ENCODE measurements at regions not wholly inside any gene's neighbourhood (a gene's known extent, or its start where the extent isn't known, plus 50 kb on each side); places are given as distances from the start of the nearest gene placed in this dataset.

DNA sequence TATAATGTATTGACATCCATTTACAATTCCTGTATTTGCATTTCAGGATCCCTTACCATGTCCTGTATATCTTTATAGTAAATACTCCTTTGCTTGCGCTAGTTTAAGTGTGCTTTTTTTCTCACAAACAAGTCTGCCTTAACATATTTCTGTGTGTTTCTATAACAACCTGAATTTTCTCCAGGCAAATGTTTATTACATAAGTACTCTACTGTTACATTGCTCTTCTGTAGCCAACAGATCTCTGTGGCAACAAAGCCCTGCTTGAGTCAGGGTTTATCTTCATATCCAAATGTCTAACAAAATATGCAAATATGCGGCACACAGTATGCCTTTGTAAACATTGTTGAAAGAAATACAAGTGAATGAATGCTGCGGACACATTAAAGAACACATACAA lies 625.5 kb downstream of the TLL1 start:
- DNase-seq (ENCODE audit: low read depth): peak; percentile 24
- H3K4me3 ChIP-seq (ENCODE audit: low read depth, low read length): no peak overlapping the region
- TF ChIP-seq, protein P1, sequence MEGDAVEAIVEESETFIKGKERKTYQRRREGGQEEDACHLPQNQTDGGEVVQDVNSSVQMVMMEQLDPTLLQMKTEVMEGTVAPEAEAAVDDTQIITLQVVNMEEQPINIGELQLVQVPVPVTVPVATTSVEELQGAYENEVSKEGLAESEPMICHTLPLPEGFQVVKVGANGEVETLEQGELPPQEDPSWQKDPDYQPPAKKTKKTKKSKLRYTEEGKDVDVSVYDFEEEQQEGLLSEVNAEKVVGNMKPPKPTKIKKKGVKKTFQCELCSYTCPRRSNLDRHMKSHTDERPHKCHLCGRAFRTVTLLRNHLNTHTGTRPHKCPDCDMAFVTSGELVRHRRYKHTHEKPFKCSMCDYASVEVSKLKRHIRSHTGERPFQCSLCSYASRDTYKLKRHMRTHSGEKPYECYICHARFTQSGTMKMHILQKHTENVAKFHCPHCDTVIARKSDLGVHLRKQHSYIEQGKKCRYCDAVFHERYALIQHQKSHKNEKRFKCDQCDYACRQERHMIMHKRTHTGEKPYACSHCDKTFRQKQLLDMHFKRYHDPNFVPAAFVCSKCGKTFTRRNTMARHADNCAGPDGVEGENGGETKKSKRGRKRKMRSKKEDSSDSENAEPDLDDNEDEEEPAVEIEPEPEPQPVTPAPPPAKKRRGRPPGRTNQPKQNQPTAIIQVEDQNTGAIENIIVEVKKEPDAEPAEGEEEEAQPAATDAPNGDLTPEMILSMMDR (IDR thresholded peaks at IDR 0.05; ENCODE audit: low read depth, low read length, missing control alignments): no peak
- in situ Hi-C loops (cut with HindIII; ENCODE audit: low sequenced_read_pairs): no loop called here

DNA sequence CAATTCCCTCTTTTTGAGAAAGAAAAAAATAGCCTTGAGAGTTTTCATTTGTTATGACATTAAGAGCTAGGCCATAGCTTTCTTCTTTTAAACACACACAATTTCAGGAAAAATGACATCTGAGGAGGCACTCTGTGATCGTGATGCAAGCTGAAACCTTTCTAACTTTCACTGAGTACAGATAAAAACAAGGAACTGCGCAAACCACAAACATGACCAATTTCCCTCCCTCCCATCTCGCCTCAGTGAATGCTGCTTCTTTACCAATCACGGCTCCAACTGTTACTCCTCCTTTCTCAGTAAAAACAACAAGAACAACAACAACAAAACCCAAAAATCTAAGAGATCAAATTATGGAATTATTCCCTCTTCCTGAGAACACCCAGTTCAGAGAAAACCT lies 626.8 kb downstream of the TLL1 start:
- H3K4me3 ChIP-seq (ENCODE audit: low read depth, low read length): no peak overlapping the region
- TF ChIP-seq, protein P1 (IDR thresholded peaks at IDR 0.05; ENCODE audit: low read depth, low read length, missing control alignments): no peak
- in situ Hi-C loops (cut with HindIII; ENCODE audit: low sequenced_read_pairs): no loop called here
- DNase-seq (ENCODE audit: low read depth): no peak

DNA sequence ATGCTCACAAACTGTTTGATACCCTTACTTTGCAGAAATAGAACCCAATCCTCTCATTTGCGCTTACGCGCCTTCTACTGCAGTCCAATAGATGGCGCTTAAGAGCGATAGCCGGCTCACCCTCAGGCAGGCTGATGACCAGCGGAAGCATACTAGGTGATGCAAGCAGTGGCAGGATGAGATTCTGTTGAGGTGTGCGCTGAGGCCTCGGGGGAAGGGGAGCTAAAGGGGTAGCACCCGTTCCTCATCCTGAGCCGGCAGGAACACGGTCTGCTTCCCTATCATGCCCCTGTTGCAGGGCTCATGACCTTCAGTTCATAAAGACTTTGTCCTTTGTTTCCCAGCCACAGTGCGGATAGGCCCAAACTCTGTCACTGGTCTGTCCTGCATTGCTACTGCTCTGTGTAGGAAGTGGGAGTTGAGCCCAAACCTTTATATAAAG lies 628.9 kb downstream of the TLL1 start:
- TF ChIP-seq, protein P1 (IDR thresholded peaks at IDR 0.05; ENCODE audit: low read depth, low read length, missing control alignments): no peak
- in situ Hi-C loops (cut with HindIII; ENCODE audit: low sequenced_read_pairs): no loop called here
- H3K4me3 ChIP-seq (ENCODE audit: low read depth, low read length): no peak overlapping the region
- no peak for DNase-seq (ENCODE audit: low read depth)

DNA sequence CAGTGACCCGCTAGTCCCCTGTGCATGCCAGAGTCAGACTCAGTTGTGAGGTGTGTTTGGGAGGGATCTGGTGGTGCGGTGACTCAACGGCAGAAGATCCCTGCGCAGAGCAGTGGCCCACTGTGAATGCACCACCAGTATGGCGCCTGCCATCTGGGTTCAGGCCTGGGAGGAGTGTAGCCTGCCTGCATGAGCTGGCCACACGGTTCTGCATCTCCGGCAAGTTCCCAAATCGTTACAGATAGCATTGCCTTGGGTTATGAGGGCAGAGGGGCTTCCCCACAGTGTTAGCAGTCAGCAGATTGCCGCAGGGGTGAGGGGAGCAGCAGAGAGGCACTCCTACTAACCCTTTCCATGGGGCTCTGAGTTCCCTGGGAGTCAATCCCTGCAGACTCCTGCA lies 629.6 kb downstream of the TLL1 start:
- in situ Hi-C loops (cut with HindIII; ENCODE audit: low sequenced_read_pairs): no loop called here
- no peak for DNase-seq (ENCODE audit: low read depth)
- TF ChIP-seq, protein P1 (IDR thresholded peaks at IDR 0.05; ENCODE audit: low read depth, low read length, missing control alignments): no peak
- no peak overlapping the region for H3K4me3 ChIP-seq (ENCODE audit: low read depth, low read length)

DNA sequence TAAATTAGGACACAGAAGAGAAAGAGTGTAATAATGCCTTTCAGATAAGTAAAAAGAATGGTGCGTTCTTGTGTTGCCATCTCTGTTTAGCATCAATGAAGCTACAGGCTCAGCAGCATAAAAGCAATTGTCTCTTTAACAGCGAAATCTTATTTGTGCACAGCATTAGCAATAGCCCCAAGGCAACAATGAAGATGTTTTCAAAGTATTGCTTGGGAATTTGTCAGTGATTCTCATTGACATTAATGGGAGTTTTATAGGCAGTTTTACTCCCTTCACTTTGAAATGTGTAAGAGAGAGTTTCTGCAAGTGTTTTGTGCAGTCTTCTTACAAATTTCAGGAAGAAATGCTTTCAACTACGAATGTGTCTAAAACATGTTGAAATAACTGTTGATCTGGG lies 633.0 kb downstream of the TLL1 start:
- in situ Hi-C loops (cut with HindIII; ENCODE audit: low sequenced_read_pairs): no loop called here
- DNase-seq (ENCODE audit: low read depth): no peak
- no peak overlapping the region for H3K4me3 ChIP-seq (ENCODE audit: low read depth, low read length)
- TF ChIP-seq, protein P1 (IDR thresholded peaks at IDR 0.05; ENCODE audit: low read depth, low read length, missing control alignments): no peak

DNA sequence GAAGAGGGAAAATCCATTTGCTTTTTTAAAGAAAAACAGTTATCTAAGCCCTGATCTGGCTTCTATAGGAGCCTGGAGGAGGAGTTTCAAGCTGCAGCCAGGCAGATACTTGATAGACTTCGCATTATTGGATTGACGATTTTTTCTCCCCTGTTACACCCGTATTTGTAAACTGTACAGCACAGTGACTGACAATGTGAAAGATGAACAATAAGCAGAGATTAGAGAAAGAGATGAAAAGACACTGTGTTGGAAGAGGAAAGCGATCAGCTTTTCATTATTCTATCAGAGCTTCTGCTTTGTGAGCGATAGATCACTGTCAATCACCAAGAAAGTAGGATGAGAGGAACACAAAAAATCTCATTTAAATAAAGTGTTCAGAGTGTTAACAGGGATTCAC lies 639.2 kb downstream of the TLL1 start:
- no peak for DNase-seq (ENCODE audit: low read depth)
- TF ChIP-seq, protein P1 (IDR thresholded peaks at IDR 0.05; ENCODE audit: low read depth, low read length, missing control alignments): no peak
- in situ Hi-C loops (cut with HindIII; ENCODE audit: low sequenced_read_pairs): no loop called here
- no peak overlapping the region for H3K4me3 ChIP-seq (ENCODE audit: low read depth, low read length)

DNA sequence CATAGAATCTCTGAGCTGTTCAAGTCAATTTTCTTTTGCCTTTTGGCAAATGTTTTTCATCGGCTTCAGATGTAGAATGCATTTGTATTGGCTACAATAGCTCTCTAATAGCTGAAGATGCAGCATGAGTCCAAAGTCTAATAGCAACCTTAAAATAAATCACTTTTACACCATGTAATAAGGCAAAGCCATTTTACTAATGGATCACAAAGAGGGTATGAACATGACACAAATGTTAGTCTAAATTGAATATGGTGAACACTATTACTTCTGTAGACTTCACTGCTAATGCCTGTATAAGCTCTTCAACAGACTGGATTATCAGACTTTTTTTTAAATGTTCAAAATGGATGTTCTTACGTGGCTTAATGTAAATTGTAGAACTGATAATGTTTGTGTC lies 645.3 kb downstream of the TLL1 start:
- DNase-seq (ENCODE audit: low read depth): no peak
- in situ Hi-C loops (cut with HindIII; ENCODE audit: low sequenced_read_pairs): no loop called here
- TF ChIP-seq, protein P1 (IDR thresholded peaks at IDR 0.05; ENCODE audit: low read depth, low read length, missing control alignments): no peak
- H3K4me3 ChIP-seq (ENCODE audit: low read depth, low read length): no peak overlapping the region

Measured in astrocyte of the cerebellum (primary cell).